COLO829 (cell line): ENCODE measurements at regions not wholly inside any gene's neighbourhood (a gene's known extent, or its start where the extent isn't known, plus 50 kb on each side); places are given as distances from the start of the nearest gene placed in this dataset.
A peak's percentile ranks its signal among the peaks of the same experiment; 100 is the strongest.
"Not testable (repeated sequence)": the region's sequence is repeated elsewhere in the genome, so short reads cannot be mapped to it uniquely, and the experiment has no call there.

Source experiments
- DNase-seq: peaks from one replicate; pipeline ENCODE4 v3.0.0; 2012; ENCODE audit warnings: low spot score

GRCh38 chr6:135707426-135707825 lies 144.1 kb upstream of the PDE7B start:
- DNase-seq, result no peak

GRCh38 chr6:135710042-135710441 lies 141.5 kb upstream of the PDE7B start:
- no peak for DNase-seq

- DNase-seq, result no peak
Measured at GRCh38 chr6:135722190-135722589, 129.3 kb upstream of the PDE7B start.

DNA sequence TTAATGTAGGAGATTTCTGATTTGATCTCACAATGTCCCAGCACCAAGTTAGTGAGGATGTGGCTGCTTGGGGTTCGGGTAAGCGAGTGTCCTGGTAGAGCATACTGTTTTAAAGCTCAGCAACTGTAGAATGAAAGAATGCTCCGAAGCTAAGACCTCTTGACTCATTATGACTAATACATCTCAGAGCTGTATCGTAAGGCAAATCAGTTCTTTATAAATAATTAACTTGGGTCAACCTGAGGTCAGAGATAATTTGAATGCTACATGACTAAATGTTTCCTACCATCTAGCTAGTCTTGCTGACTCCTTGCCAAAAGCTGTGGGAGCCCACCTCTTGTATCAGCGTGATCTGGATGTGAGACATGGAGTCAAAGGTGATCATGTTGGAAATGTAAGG lies 128.8 kb upstream of the PDE7B start:
- DNase-seq, result peak; percentile 89

DNA sequence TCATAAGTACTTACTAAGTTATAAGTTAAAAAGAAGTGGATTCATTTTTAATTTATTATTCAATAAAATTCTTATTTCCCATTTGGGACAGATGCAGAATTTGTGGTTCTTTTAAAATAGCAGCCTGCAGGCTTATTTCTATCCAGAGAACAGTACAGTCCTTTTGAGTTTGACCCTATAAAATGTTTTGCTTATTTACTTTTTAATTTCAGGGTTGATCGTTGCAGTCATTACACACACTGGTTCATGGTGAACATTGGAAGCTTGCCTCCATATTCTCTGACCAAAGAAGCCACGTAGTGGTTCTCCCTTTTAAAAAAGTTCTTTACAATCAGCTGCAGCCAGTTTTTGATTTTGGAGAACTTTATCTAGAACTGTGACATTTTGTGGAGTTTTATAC lies 122.9 kb upstream of the PDE7B start:
- no peak for DNase-seq

GRCh38 chr6:135731116-135731515 lies 120.4 kb upstream of the PDE7B start:
- no peak for DNase-seq

GRCh38 chr6:135736351-135736750 lies 115.2 kb upstream of the PDE7B start:
- DNase-seq, result not testable (repeated sequence)

- DNase-seq, result no peak
Measured at GRCh38 chr6:135738636-135739035, 112.9 kb upstream of the PDE7B start.

GRCh38 chr6:135739288-135739687 lies 112.2 kb upstream of the PDE7B start:
- no peak for DNase-seq

- no peak for DNase-seq
Measured at GRCh38 chr6:135740580-135740979, 110.9 kb upstream of the PDE7B start.

DNA sequence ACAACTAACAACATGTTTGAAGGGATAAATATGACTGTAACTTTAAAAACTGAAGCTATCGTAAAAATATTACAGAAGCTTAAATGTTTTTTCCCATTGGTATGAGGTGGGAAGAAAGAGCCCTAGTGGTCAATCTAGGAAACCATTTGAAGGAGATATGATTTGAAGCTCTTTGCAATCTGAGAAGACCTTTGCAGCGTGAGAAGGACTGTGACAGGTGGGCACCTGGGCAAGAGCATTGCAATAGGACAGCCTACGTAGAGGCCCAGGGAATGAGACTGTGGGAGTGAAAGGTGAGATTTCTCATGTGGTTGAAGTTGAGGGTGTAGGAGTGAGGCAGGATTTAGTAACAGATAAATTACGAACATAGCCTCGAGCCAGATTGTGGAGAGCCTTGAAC lies 108.0 kb upstream of the PDE7B start:
- DNase-seq, result no peak

- DNase-seq, result no peak
Measured at GRCh38 chr6:135748189-135748588, 103.3 kb upstream of the PDE7B start.

DNA sequence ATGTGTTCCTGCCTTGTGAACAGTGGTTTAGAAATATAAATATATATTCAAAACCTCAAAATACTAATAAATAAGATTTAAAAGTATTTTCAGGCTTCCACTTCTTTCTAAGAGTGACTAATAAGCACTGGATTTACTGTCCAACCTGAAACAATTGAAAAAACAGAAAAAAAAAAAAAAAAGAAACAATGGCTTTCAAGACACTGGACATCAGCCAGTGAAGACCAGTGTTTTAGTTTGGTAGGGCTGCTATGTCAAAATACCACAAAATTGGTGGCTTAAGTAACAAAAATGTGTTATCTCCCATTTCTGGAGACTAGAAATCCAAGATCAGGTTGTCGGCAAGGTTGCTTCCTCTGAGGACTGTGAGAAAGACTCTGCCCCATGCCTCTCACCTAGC lies 101.4 kb upstream of the PDE7B start:
- no peak for DNase-seq

DNA sequence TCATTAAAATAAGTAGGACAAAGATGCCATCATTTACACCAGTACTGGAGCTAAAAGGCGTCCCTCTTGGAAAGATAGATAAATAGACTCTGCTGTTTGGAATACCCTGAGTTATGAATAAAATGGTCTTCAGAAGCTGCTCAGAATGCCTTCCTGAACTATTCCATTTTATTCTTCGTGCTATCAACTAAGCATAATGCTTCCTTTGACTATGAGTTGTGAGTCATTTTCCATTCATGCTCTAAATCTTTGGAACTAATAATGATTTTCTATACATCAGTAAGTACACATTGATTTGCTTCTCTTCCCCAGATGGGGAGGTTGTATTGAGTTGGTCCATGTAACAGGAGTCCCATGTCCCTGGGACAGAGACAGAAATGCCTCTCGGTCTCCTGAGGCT lies 98.3 kb upstream of the PDE7B start:
- peak; percentile 76 for DNase-seq

- peak; percentile 8 for DNase-seq
Measured at GRCh38 chr6:135759831-135760230, 91.7 kb upstream of the PDE7B start.

DNA sequence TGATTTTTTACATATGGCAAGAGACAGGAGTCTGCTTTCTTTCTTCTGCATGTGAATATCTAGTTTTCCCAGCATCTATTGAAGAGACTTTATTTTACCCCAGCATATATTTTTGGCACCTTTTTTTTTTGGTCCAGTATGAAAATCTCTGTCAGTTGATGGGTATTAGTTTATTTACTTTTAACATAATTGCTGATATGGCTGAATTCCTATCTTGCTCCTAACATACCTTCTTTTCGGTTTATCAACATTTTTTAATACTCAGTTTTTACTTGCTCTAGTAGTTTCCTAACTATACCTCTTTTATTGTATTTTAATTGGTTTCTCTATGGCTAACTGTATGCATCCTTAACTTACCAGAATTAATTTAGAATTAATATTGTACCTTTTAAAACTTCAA lies 77.5 kb upstream of the PDE7B start:
- no peak for DNase-seq

DNA sequence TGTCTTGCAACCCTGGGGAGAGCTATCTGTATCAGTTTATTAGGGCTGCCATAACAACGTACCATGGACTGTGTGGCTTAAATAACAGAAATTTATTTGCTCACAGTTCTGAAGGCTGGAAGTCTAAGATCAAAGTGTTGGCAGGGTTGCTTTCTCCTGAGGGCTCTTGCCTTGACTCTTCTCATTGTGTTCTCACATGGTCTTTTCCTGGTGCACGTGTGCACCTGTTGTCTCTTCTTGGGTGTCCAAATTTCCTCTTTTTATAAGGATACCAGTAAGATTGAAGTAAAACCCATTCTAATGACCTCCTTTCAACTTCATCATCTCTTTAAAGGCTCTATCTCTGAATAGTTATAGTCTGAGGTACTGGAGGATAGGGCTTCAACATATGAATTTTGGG lies 72.3 kb upstream of the PDE7B start:
- DNase-seq, result no peak

GRCh38 chr6:135780326-135780725 lies 71.2 kb upstream of the PDE7B start:
- no peak for DNase-seq

GRCh38 chr6:135782546-135782945 lies 69.0 kb upstream of the PDE7B start:
- no peak for DNase-seq

DNA sequence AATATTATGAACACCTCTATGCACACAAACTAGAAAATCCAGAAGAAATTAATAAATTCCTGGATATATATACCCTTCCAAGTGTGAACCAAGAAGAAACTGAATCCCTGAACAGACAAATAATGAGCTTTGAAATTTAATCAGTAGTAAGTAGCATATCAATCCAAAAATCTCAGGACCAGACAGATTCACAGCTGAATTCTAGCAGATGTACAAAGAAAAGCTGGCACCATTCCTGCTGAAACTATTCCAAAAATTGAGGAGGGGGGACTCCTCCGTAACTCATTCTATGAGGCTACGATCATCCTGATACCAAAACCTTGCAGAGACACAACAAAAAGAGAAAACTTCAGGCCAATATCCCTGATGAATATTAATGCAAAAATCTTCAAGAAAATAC lies 67.0 kb upstream of the PDE7B start:
- no peak for DNase-seq

- no peak for DNase-seq
Measured at GRCh38 chr6:135789375-135790050, 62.0 kb upstream of the PDE7B start.

- peak; percentile 16 for DNase-seq
Measured at GRCh38 chr6:135791441-135791840, 60.1 kb upstream of the PDE7B start.

- no peak for DNase-seq
Measured at GRCh38 chr6:135796643-135797305, 54.7 kb upstream of the PDE7B start.

GRCh38 chr6:135797361-135797760 lies 54.1 kb upstream of the PDE7B start:
- DNase-seq, result no peak
